MM.1S (cell line): ENCODE measurements at regions not wholly inside any gene's neighbourhood (a gene's known extent, or its start where the extent isn't known, plus 50 kb on each side); places are given as distances from the start of the nearest gene placed in this dataset.

Source experiments
- DNase-seq: peaks from one replicate; pipeline ENCODE4 v3.0.0-alpha.2; 2015
- H2AFZ ChIP-seq: fragments of 300-600 bp; sonication (generic); 2 replicates; pipeline ENCODE4 v1.6.0; 2016; ENCODE audit warnings: antibody characterized with exemption, low read length
- H3F3A ChIP-seq: fragments of 300-600 bp; sonication (generic); 2 replicates; pipeline ENCODE4 v1.6.1; 2016; ENCODE audit warnings: mild to moderate bottlenecking, antibody characterized with exemption, low read length, moderate library complexity, mixed read lengths; ENCODE audit not compliant: insufficient read depth
- H3K27ac ChIP-seq: fragments of 300-600 bp; sonication (generic); 2 replicates; pipeline ENCODE4 v1.5.1; 2016; ENCODE audit warnings: mild to moderate bottlenecking, low read length
- H3K27me3 ChIP-seq: fragments of 300-600 bp; sonication (generic); replicated peaks from 2 replicates; pipeline ENCODE4 v1.6.0; 2016; ENCODE audit warnings: low read length; ENCODE audit not compliant: insufficient read depth
- H3K36me3 ChIP-seq: fragments of 300-600 bp; sonication (generic); replicated peaks from 2 replicates; pipeline ENCODE4 v1.6.1; 2016; ENCODE audit warnings: mild to moderate bottlenecking, low read length, mixed read lengths; ENCODE audit not compliant: insufficient read depth
- H3K4me1 ChIP-seq: fragments of 300-600 bp; sonication (generic); 2 replicates; pipeline ENCODE4 v1.6.1; 2016; ENCODE audit warnings: low read length, mixed read lengths
- H3K4me2 ChIP-seq: fragments of 300-600 bp; sonication (generic); 2 replicates; pipeline ENCODE4 v1.6.0; 2016; ENCODE audit warnings: low read depth, low read length
- H3K4me3 ChIP-seq: fragments of 300-600 bp; sonication (generic); 2 replicates; pipeline ENCODE4 v1.5.1; 2016; ENCODE audit warnings: low read length, mixed read lengths
- H3K79me2 ChIP-seq: fragments of 300-600 bp; sonication (generic); 2 replicates; pipeline ENCODE4 v1.6.1; 2016; ENCODE audit warnings: mixed run types, low read length, mixed read lengths
- H3K9ac ChIP-seq: fragments of 300-600 bp; sonication (generic); 2 replicates; pipeline ENCODE4 v1.6.1; 2016; ENCODE audit warnings: low read length, mixed read lengths
- H3K9me2 ChIP-seq: fragments of 300-600 bp; sonication (generic); replicated peaks from 2 replicates; pipeline ENCODE4 v1.6.1; 2016; ENCODE audit warnings: mild to moderate bottlenecking, low read length, mixed read lengths; ENCODE audit not compliant: insufficient read depth
- H3K9me3 ChIP-seq: fragments of 300-600 bp; sonication (generic); replicated peaks from 2 replicates; pipeline ENCODE4 v1.6.1; 2016; ENCODE audit warnings: mild to moderate bottlenecking, low read length, mixed read lengths; ENCODE audit not compliant: insufficient read depth
- H4K20me1 ChIP-seq: fragments of 300-600 bp; sonication (generic); 2 replicates; pipeline ENCODE4 v1.6.1; 2016; ENCODE audit warnings: mild to moderate bottlenecking, low read length, moderate library complexity, mixed read lengths; ENCODE audit not compliant: insufficient read depth
- EZH2 ChIP-seq: fragments of 300-600 bp; sonication (generic); optimal IDR thresholded peaks from 2 replicates; pipeline ENCODE3; 2017; ENCODE audit warnings: low read depth, mild to moderate bottlenecking, antibody characterized with exemption, low read length, mixed read lengths
- EZH2phosphoT487 ChIP-seq: fragments of 300-600 bp; sonication (generic); IDR thresholded peaks from 2 replicates; pipeline ENCODE4 v1.6.1; 2018; ENCODE audit warnings: antibody characterized with exemption, low read length
- TF ChIP-seq, protein P1 (sequence below): fragments of 300-600 bp; sonication (generic); IDR thresholded peaks from 2 replicates; pipeline ENCODE4 v1.5.1; 2016; ENCODE audit warnings: antibody characterized with exemption, low read length, mixed read lengths

DNA sequence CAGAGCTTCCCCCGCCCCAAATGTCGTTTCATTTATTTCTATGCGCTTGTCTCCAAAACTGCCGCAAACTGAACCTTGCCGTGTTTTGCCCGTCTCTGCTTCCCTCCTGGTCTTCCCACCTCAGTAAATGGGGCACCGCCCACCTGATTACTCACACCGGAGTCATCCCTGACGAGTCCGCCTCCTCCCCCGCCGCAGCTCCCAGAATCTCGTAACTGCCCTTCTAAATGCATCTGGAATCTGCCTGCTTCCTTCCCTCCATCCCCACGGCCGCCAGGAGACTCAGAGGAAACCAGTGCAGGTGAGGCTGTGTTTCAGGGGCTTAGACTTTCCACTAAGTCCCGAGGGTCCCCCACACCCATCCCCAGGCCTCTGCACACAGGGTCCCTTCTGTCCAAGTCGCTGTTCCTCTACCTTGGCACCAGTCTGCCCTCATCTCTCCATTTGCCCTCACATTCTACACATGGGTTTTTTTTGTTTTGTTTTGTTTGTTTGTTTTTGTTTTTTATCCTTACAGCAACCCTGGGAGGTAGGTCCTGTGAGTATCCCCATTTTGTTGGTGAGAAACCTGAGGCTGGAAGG lies 62.6 kb upstream of the PHF21B start:
- H3K27me3 ChIP-seq = peaks cover 86% of the 10 kb centered on the region
- no peak for TF ChIP-seq EZH2
- TF ChIP-seq, protein P1, sequence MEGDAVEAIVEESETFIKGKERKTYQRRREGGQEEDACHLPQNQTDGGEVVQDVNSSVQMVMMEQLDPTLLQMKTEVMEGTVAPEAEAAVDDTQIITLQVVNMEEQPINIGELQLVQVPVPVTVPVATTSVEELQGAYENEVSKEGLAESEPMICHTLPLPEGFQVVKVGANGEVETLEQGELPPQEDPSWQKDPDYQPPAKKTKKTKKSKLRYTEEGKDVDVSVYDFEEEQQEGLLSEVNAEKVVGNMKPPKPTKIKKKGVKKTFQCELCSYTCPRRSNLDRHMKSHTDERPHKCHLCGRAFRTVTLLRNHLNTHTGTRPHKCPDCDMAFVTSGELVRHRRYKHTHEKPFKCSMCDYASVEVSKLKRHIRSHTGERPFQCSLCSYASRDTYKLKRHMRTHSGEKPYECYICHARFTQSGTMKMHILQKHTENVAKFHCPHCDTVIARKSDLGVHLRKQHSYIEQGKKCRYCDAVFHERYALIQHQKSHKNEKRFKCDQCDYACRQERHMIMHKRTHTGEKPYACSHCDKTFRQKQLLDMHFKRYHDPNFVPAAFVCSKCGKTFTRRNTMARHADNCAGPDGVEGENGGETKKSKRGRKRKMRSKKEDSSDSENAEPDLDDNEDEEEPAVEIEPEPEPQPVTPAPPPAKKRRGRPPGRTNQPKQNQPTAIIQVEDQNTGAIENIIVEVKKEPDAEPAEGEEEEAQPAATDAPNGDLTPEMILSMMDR = no peak
- no peak for TF ChIP-seq EZH2phosphoT487
- H3K9me3 ChIP-seq = no peaks in the 10 kb centered on the region
- no peak overlapping the region for H3K27ac ChIP-seq
- no peaks in the 10 kb centered on the region for H3F3A ChIP-seq
- no peak overlapping the region for H2AFZ ChIP-seq
- no peak overlapping the region for H3K4me3 ChIP-seq
- no peaks in the 10 kb centered on the region for H3K4me1 ChIP-seq
- no peak overlapping the region for H3K9ac ChIP-seq
- no peaks in the 10 kb centered on the region for H4K20me1 ChIP-seq
- no peaks in the 10 kb centered on the region for H3K79me2 ChIP-seq
- no peaks in the 10 kb centered on the region for H3K36me3 ChIP-seq
- H3K9me2 ChIP-seq = no peaks in the 10 kb centered on the region
- H3K4me2 ChIP-seq = no peak overlapping the region
- DNase-seq = no peak

DNA sequence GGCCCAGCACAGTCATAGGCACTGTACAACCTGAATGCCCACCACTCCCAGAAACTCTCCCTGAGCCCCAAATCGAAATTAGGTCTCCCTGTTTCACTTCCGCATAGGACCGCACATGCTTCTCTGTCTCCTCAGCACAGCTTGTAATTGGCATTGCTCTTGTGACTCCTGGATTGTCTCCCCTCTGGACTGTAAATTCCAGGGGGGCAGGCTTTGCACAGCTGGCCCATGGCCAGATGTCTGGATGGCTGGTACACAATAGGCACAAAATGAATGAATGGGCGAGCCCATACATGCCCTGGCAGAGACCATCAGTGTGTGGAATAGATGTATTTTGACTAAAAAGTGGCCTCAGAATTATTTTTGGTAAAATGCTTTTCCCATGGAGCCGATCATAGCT lies 63.3 kb upstream of the PHF21B start:
- Histone ChIP-seq H3K27me3 (peaks cover 86% of the 10 kb centered on the region), H3K9me3 (no peaks in the 10 kb centered on the region), H3K79me2 (no peaks in the 10 kb centered on the region), H3F3A (no peaks in the 10 kb centered on the region), H3K9ac (no peak overlapping the region), H3K4me3 (no peak overlapping the region), H3K4me1 (no peaks in the 10 kb centered on the region), H4K20me1 (no peaks in the 10 kb centered on the region), H3K4me2 (no peak overlapping the region), H3K36me3 (no peaks in the 10 kb centered on the region), H3K9me2 (no peaks in the 10 kb centered on the region), H2AFZ (no peak overlapping the region), H3K27ac (no peak overlapping the region)
- DNase-seq = no peak
- TF ChIP-seq EZH2 = no peak
- TF ChIP-seq EZH2phosphoT487 = no peak
- TF ChIP-seq, protein P1 = no peak

DNA sequence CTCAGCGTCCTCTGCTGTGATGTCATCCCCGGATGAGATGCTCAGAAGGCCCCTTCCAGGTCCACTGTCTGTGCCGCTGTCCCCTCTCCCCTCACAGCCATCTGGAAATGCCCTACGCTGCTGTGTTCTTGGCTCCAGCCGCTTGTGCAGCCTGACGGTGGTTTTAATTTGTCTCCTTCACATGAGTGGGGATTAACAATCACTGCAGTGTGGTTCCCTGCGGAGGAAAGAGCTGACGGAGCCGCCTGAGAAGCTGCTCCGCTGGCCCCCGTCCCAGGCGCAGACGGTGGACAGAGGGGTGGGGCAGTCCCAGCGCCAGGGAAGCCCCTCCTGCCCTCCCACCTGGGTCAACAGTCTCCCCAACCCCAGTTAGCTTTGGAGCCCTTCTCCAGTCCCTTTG lies 67.5 kb upstream of the PHF21B start:
- TF ChIP-seq EZH2 (no peak), EZH2phosphoT487 (no peak)
- TF ChIP-seq, protein P1 = no peak
- Histone ChIP-seq H3K4me3 (no peak overlapping the region), H3K79me2 (no peaks in the 10 kb centered on the region), H3K4me2 (no peak overlapping the region), H3K9me3 (no peaks in the 10 kb centered on the region), H2AFZ (no peak overlapping the region), H3K27ac (no peak overlapping the region), H3F3A (no peaks in the 10 kb centered on the region), H3K27me3 (peaks cover 88% of the 10 kb centered on the region), H3K9ac (no peak overlapping the region), H4K20me1 (no peaks in the 10 kb centered on the region), H3K36me3 (no peaks in the 10 kb centered on the region), H3K9me2 (no peaks in the 10 kb centered on the region), H3K4me1 (no peaks in the 10 kb centered on the region)
- no peak for DNase-seq
